Panc1 (cell line): ENCODE measurements at regions not wholly inside any gene's neighbourhood (a gene's known extent, or its start where the extent isn't known, plus 50 kb on each side); places are given as distances from the start of the nearest gene placed in this dataset.

Experiments
- ATAC-seq: fragments of 200-7000 bp; cut with Tn5 transposase; 2 replicates; pipeline ENCODE4 v1.9.1; 2020; ENCODE audit warnings: mild to moderate bottlenecking, moderate library complexity
- BruUV-seq: library from RNA; stranded (reverse); fragments of 400-500 nt; replicated peaks from 2 replicates; lab custom pipeline; 2021; lab: Mats Ljungman, UMichigan
- CTCF ChIA-PET: fragments of 300-600 bp; sonication (Branson Sonifier 250); formaldehyde crosslinking; loops from one replicate; lab custom pipeline; 2022; ENCODE audit warnings: antibody characterized with exemption; lab: Charles Lee
- POLR2A ChIA-PET: fragments of 300-600 bp; sonication (Branson Sonifier 250); formaldehyde crosslinking; loops from one replicate; lab custom pipeline; 2022; ENCODE audit warnings: antibody characterized with exemption; lab: Charles Lee
- DNase-seq: peaks from one replicate; pipeline ENCODE4 v3.0.0-alpha.2; 2010; ENCODE audit warnings: low read depth, low spot score
- H3K27ac ChIP-seq: 2 replicates; pipeline ENCODE4 v1.5.1; 2011; ENCODE audit warnings: mild to moderate bottlenecking, low read length, inconsistent platforms
- H3K27me3 ChIP-seq: fragments of 200-500 bp; sonication (Bioruptor generic); 2 replicates; pipeline ENCODE4 v1.6.0; 2014; ENCODE audit warnings: low read length, inconsistent platforms; ENCODE audit not compliant: control insufficient read depth, insufficient read depth
- H3K36me3 ChIP-seq: fragments of 200-500 bp; sonication (Bioruptor generic); 2 replicates; pipeline ENCODE4 v1.5.1; 2014; ENCODE audit warnings: inconsistent platforms, mild to moderate bottlenecking, low read length, moderate library complexity; ENCODE audit not compliant: control insufficient read depth, insufficient read depth
- H3K4me1 ChIP-seq: 2 replicates; pipeline ENCODE4 v1.5.1; 2011; ENCODE audit warnings: inconsistent platforms, mild to moderate bottlenecking, low read length, moderate library complexity; ENCODE audit not compliant: control insufficient read depth, insufficient read depth
- H3K4me3 ChIP-seq, 2 experiments: 2 replicates each; pipeline ENCODE4 v1.5.1; 2011 to 2012; ENCODE audit warnings: low read depth in 2 of 2, low read length in 2 of 2, mild to moderate bottlenecking in 2 of 2, inconsistent platforms in 1 of 2, moderate library complexity in 1 of 2
- H3K9me3 ChIP-seq: fragments of 200-500 bp; sonication (Bioruptor generic); 2 replicates; pipeline ENCODE4 v1.5.1; 2014; ENCODE audit warnings: low read depth, mild to moderate bottlenecking, inconsistent platforms, low read length, moderate library complexity; ENCODE audit not compliant: control insufficient read depth, insufficient read depth
- POLR2AphosphoS5 ChIP-seq: IDR thresholded peaks from 2 replicates; pipeline ENCODE4 v1.6.1; 2012; ENCODE audit warnings: mild to moderate bottlenecking, low read depth, low read length, moderate library complexity
- SIN3A ChIP-seq: IDR thresholded peaks from 2 replicates; pipeline ENCODE4 v1.6.1; 2012; ENCODE audit warnings: low read depth, mild to moderate bottlenecking, low read length, moderate library complexity, borderline replicate concordance; ENCODE audit not compliant: insufficient read depth
- TCF7L2 ChIP-seq: IDR thresholded peaks from 2 replicates; pipeline ENCODE4 v1.6.1; 2011; ENCODE audit warnings: mild to moderate bottlenecking, low read depth, low read length, inconsistent platforms
- in situ Hi-C: cut with HindIII; loops from 2 replicates; pipeline ENCODE4 v1.10.0; 2016; ENCODE audit warnings: low sequenced_read_pairs, low pct_unique_long_range_greater_than_20kb
- intact Hi-C: fragments of 100-400 bp; cut with micrococcal nuclease; formaldehyde crosslinking; loops from one replicate; pipeline ENCODE4 v1.10.0; 2022; ENCODE audit not compliant: unreplicated experiment
- TF ChIP-seq, protein P1 (sequence below): fragments of 450-650 bp; IDR thresholded peaks from 2 replicates; pipeline ENCODE4 v1.5.1; 2017; ENCODE audit warnings: mild to moderate bottlenecking
- TF ChIP-seq, protein P2 (sequence below), 2 experiments: IDR thresholded peaks; 2 replicates each; pipeline ENCODE4 v1.6.1; 2011 to 2012; ENCODE audit warnings: low read depth in 2 of 2, control low read depth in 1 of 2, low read length in 1 of 2, mild to moderate bottlenecking in 1 of 2, moderate library complexity in 1 of 2; ENCODE audit not compliant: insufficient read depth in 1 of 2

DNA sequence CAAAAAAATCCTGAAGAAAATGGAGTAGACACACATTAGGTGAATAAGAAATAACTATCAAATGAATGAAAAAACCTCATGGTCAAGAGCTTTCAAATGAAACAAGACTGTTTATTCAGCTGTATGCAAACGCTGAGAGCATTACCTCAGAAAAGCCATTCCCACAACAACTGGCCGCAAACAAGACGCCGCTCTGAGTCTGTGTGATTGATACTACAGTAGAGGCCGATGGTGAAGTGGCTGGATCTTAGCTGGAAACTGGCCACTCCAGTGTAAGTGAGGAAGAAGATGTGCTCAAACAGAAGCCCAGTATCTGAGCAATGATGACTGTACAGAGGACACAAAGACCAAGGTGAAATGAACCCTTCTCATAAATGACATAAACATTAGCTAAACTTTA lies 252.4 kb upstream of the GHITM start:
- TF ChIP-seq TCF7L2, result no peak
- ATAC-seq (no peak), DNase-seq (no peak)
- CTCF ChIA-PET, result no interaction called here
- intact Hi-C loops (no loop called here), in situ Hi-C loops (no loop called here)
- no peak overlapping the region for H3K27ac ChIP-seq
- no peaks in the 10 kb centered on the region for H3K4me1 ChIP-seq
- H3K4me3 ChIP-seq, result no peak overlapping the region
- no TSS peak for BruUV-seq
- POLR2A ChIA-PET, result no interaction called here
- H3K9me3 ChIP-seq, result no peaks in the 10 kb centered on the region
- no peaks in the 10 kb centered on the region for H3K27me3 ChIP-seq
- H3K36me3 ChIP-seq, result no peaks in the 10 kb centered on the region

DNA sequence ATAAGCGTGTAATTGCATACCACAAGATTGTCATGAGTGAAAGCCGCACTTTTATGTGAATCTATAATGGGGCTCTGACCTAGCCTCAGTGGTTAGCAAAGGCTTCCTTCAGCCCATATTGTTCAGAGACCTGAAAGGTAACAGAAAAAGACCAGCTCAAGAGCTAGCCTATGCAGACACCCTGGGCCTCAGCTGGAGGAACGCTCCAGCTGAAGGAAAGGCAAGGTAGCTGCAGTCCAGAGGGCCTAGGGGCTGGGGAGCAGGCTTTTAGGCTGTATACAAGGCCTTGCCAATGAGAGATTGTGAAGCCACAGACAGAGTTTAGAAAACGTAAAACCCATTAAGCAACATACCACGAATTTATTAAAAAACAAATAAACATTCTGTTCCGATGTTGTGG lies 246.6 kb upstream of the GHITM start:
- POLR2A ChIA-PET, result no interaction called here
- no peak overlapping the region for H3K27ac ChIP-seq
- no TSS peak for BruUV-seq
- in situ Hi-C loops, result no loop called here
- no peaks in the 10 kb centered on the region for H3K36me3 ChIP-seq
- H3K4me3 ChIP-seq, result no peak overlapping the region
- H3K9me3 ChIP-seq, result no peaks in the 10 kb centered on the region
- intact Hi-C loops, result no loop called here
- ATAC-seq (no peak), DNase-seq (no peak)
- H3K27me3 ChIP-seq, result no peaks in the 10 kb centered on the region; the same call in 1 of the 2 replicates
- TF ChIP-seq, protein P1, sequence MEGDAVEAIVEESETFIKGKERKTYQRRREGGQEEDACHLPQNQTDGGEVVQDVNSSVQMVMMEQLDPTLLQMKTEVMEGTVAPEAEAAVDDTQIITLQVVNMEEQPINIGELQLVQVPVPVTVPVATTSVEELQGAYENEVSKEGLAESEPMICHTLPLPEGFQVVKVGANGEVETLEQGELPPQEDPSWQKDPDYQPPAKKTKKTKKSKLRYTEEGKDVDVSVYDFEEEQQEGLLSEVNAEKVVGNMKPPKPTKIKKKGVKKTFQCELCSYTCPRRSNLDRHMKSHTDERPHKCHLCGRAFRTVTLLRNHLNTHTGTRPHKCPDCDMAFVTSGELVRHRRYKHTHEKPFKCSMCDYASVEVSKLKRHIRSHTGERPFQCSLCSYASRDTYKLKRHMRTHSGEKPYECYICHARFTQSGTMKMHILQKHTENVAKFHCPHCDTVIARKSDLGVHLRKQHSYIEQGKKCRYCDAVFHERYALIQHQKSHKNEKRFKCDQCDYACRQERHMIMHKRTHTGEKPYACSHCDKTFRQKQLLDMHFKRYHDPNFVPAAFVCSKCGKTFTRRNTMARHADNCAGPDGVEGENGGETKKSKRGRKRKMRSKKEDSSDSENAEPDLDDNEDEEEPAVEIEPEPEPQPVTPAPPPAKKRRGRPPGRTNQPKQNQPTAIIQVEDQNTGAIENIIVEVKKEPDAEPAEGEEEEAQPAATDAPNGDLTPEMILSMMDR, result no peak
- TF ChIP-seq POLR2AphosphoS5 (no peak), TCF7L2 (no peak), SIN3A (no peak)
- TF ChIP-seq, protein P2, sequence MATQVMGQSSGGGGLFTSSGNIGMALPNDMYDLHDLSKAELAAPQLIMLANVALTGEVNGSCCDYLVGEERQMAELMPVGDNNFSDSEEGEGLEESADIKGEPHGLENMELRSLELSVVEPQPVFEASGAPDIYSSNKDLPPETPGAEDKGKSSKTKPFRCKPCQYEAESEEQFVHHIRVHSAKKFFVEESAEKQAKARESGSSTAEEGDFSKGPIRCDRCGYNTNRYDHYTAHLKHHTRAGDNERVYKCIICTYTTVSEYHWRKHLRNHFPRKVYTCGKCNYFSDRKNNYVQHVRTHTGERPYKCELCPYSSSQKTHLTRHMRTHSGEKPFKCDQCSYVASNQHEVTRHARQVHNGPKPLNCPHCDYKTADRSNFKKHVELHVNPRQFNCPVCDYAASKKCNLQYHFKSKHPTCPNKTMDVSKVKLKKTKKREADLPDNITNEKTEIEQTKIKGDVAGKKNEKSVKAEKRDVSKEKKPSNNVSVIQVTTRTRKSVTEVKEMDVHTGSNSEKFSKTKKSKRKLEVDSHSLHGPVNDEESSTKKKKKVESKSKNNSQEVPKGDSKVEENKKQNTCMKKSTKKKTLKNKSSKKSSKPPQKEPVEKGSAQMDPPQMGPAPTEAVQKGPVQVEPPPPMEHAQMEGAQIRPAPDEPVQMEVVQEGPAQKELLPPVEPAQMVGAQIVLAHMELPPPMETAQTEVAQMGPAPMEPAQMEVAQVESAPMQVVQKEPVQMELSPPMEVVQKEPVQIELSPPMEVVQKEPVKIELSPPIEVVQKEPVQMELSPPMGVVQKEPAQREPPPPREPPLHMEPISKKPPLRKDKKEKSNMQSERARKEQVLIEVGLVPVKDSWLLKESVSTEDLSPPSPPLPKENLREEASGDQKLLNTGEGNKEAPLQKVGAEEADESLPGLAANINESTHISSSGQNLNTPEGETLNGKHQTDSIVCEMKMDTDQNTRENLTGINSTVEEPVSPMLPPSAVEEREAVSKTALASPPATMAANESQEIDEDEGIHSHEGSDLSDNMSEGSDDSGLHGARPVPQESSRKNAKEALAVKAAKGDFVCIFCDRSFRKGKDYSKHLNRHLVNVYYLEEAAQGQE (IDR thresholded peaks at IDR 0.05; ENCODE audit: insufficient read depth in 1 of 2, low read depth in 2 of 2, low read length in 1 of 2), result no peak
- CTCF ChIA-PET, result no interaction called here
- no peaks in the 10 kb centered on the region for H3K4me1 ChIP-seq

DNA sequence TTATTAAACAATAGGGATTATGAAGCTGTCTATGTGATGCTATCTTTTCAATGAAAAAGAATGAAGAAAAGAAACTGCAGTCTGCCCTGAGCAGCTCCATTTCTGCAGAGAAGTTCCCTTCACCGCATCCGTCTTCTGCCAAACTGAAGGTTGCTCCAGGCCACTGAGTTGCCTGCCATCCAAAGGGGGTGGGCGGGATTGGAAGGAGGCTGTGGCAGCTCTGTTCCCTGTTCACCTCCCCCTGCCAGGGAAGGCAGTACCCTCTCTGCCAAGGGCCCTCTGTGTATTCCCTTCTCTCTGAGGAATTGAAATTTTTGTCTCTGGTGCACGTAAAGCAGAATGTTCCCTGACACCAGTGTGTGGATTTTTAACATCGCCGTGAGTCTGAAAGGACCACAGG lies 243.1 kb upstream of the GHITM start:
- intact Hi-C loops, result no loop called here
- no peaks in the 10 kb centered on the region for H3K36me3 ChIP-seq
- H3K27ac ChIP-seq, result no peak overlapping the region
- CTCF ChIA-PET, result no interaction called here
- H3K4me3 ChIP-seq, result no peak overlapping the region
- BruUV-seq, result no TSS peak
- in situ Hi-C loops, result no loop called here
- TF ChIP-seq TCF7L2, result no peak
- TF ChIP-seq, protein P2 (IDR thresholded peaks at IDR 0.05; ENCODE audit: insufficient read depth in 1 of 2, low read depth in 2 of 2, low read length in 1 of 2), result no peak
- TF ChIP-seq, protein P1, result no peak
- no peak for TF ChIP-seq POLR2AphosphoS5
- TF ChIP-seq SIN3A, result no peak
- H3K9me3 ChIP-seq, result no peaks in the 10 kb centered on the region
- no peaks in the 10 kb centered on the region; the same call in 1 of the 2 replicates for H3K27me3 ChIP-seq
- ATAC-seq (no peak), DNase-seq (no peak)
- POLR2A ChIA-PET, result no interaction called here
- no peaks in the 10 kb centered on the region for H3K4me1 ChIP-seq
